MM.1S (cell line): ENCODE measurements at regions not wholly inside any gene's neighbourhood (a gene's known extent, or its start where the extent isn't known, plus 50 kb on each side); places are given as distances from the start of the nearest gene placed in this dataset.

Experiments
- DNase-seq: peaks from one replicate; pipeline ENCODE4 v3.0.0-alpha.2; 2015
- H2AFZ ChIP-seq: fragments of 300-600 bp; sonication (generic); 2 replicates; pipeline ENCODE4 v1.6.0; 2016; ENCODE audit warnings: antibody characterized with exemption, low read length
- H3F3A ChIP-seq: fragments of 300-600 bp; sonication (generic); 2 replicates; pipeline ENCODE4 v1.6.1; 2016; ENCODE audit warnings: mild to moderate bottlenecking, antibody characterized with exemption, low read length, moderate library complexity, mixed read lengths; ENCODE audit not compliant: insufficient read depth
- H3K27ac ChIP-seq: fragments of 300-600 bp; sonication (generic); 2 replicates; pipeline ENCODE4 v1.5.1; 2016; ENCODE audit warnings: mild to moderate bottlenecking, low read length
- H3K27me3 ChIP-seq: fragments of 300-600 bp; sonication (generic); replicated peaks from 2 replicates; pipeline ENCODE4 v1.6.0; 2016; ENCODE audit warnings: low read length; ENCODE audit not compliant: insufficient read depth
- H3K36me3 ChIP-seq: fragments of 300-600 bp; sonication (generic); replicated peaks from 2 replicates; pipeline ENCODE4 v1.6.1; 2016; ENCODE audit warnings: mild to moderate bottlenecking, low read length, mixed read lengths; ENCODE audit not compliant: insufficient read depth
- H3K4me1 ChIP-seq: fragments of 300-600 bp; sonication (generic); 2 replicates; pipeline ENCODE4 v1.6.1; 2016; ENCODE audit warnings: low read length, mixed read lengths
- H3K4me2 ChIP-seq: fragments of 300-600 bp; sonication (generic); 2 replicates; pipeline ENCODE4 v1.6.0; 2016; ENCODE audit warnings: low read depth, low read length
- H3K4me3 ChIP-seq: fragments of 300-600 bp; sonication (generic); 2 replicates; pipeline ENCODE4 v1.5.1; 2016; ENCODE audit warnings: low read length, mixed read lengths
- H3K79me2 ChIP-seq: fragments of 300-600 bp; sonication (generic); 2 replicates; pipeline ENCODE4 v1.6.1; 2016; ENCODE audit warnings: mixed run types, low read length, mixed read lengths
- H3K9ac ChIP-seq: fragments of 300-600 bp; sonication (generic); 2 replicates; pipeline ENCODE4 v1.6.1; 2016; ENCODE audit warnings: low read length, mixed read lengths
- H3K9me2 ChIP-seq: fragments of 300-600 bp; sonication (generic); replicated peaks from 2 replicates; pipeline ENCODE4 v1.6.1; 2016; ENCODE audit warnings: mild to moderate bottlenecking, low read length, mixed read lengths; ENCODE audit not compliant: insufficient read depth
- H3K9me3 ChIP-seq: fragments of 300-600 bp; sonication (generic); replicated peaks from 2 replicates; pipeline ENCODE4 v1.6.1; 2016; ENCODE audit warnings: mild to moderate bottlenecking, low read length, mixed read lengths; ENCODE audit not compliant: insufficient read depth
- H4K20me1 ChIP-seq: fragments of 300-600 bp; sonication (generic); 2 replicates; pipeline ENCODE4 v1.6.1; 2016; ENCODE audit warnings: mild to moderate bottlenecking, low read length, moderate library complexity, mixed read lengths; ENCODE audit not compliant: insufficient read depth
- CTCF ChIP-seq: fragments of 300-600 bp; sonication (generic); IDR thresholded peaks from 2 replicates; pipeline ENCODE4 v1.5.1; 2016; ENCODE audit warnings: antibody characterized with exemption, low read length, mixed read lengths
- EZH2 ChIP-seq: fragments of 300-600 bp; sonication (generic); optimal IDR thresholded peaks from 2 replicates; pipeline ENCODE3; 2017; ENCODE audit warnings: low read depth, mild to moderate bottlenecking, antibody characterized with exemption, low read length, mixed read lengths
- EZH2phosphoT487 ChIP-seq: fragments of 300-600 bp; sonication (generic); IDR thresholded peaks from 2 replicates; pipeline ENCODE4 v1.6.1; 2018; ENCODE audit warnings: antibody characterized with exemption, low read length

- H3K4me3 ChIP-seq = no peak overlapping the region
- no peak overlapping the region for H3K27ac ChIP-seq
- no peaks in the 10 kb centered on the region for H3K36me3 ChIP-seq
- no peak for TF ChIP-seq CTCF
- TF ChIP-seq EZH2 = no peak
- TF ChIP-seq EZH2phosphoT487 = no peak
- peaks cover 96% of the 10 kb centered on the region for H3K27me3 ChIP-seq
- no peaks in the 10 kb centered on the region for H3K9me2 ChIP-seq
- H3K4me1 ChIP-seq = no peaks in the 10 kb centered on the region
- H4K20me1 ChIP-seq = no peaks in the 10 kb centered on the region
- no peak for DNase-seq
- no peaks in the 10 kb centered on the region for H3K79me2 ChIP-seq
- no peaks in the 10 kb centered on the region for H3F3A ChIP-seq
- H3K9me3 ChIP-seq = no peaks in the 10 kb centered on the region
- no peak overlapping the region for H3K4me2 ChIP-seq
- no peak overlapping the region for H2AFZ ChIP-seq
- no peak overlapping the region for H3K9ac ChIP-seq
These were observed 669.3 kb downstream of the MATN1 start for GRCh38 chr1:30054126-30054525.

GRCh38 chr1:30052178-30052577 is 671.2 kb downstream of the MATN1 start:
- DNase-seq = no peak
- no peak overlapping the region for H3K27ac ChIP-seq
- no peaks in the 10 kb centered on the region for H3K79me2 ChIP-seq
- no peak overlapping the region for H3K4me3 ChIP-seq
- H3K9me2 ChIP-seq = no peaks in the 10 kb centered on the region
- H3K4me1 ChIP-seq = no peaks in the 10 kb centered on the region
- peaks cover 91% of the 10 kb centered on the region for H3K27me3 ChIP-seq
- no peak overlapping the region for H2AFZ ChIP-seq
- H4K20me1 ChIP-seq = no peaks in the 10 kb centered on the region
- TF ChIP-seq EZH2phosphoT487 = no peak
- TF ChIP-seq EZH2 = no peak
- TF ChIP-seq CTCF = no peak
- no peaks in the 10 kb centered on the region for H3F3A ChIP-seq
- no peak overlapping the region for H3K4me2 ChIP-seq
- H3K9me3 ChIP-seq = no peaks in the 10 kb centered on the region
- H3K9ac ChIP-seq = no peak overlapping the region
- no peaks in the 10 kb centered on the region for H3K36me3 ChIP-seq

GRCh38 chr1:30051777-30052176 is 671.6 kb downstream of the MATN1 start:
- Histone ChIP-seq H3K9me2 (no peaks in the 10 kb centered on the region), H3K27ac (no peak overlapping the region), H3K4me1 (no peaks in the 10 kb centered on the region), H4K20me1 (no peaks in the 10 kb centered on the region), H3F3A (no peaks in the 10 kb centered on the region), H3K4me3 (no peak overlapping the region), H3K9ac (no peak overlapping the region), H3K79me2 (no peaks in the 10 kb centered on the region), H3K36me3 (no peaks in the 10 kb centered on the region), H2AFZ (no peak overlapping the region), H3K4me2 (no peak overlapping the region), H3K27me3 (peaks cover 91% of the 10 kb centered on the region), H3K9me3 (no peaks in the 10 kb centered on the region)
- TF ChIP-seq EZH2 = no peak
- TF ChIP-seq CTCF = no peak
- TF ChIP-seq EZH2phosphoT487 = no peak
- DNase-seq = no peak
